ENCODE measurements at regions not wholly inside any gene's neighbourhood (a gene's known extent, or its start where the extent isn't known, plus 50 kb on each side); places are given as distances from the start of the nearest gene placed in this dataset.

DNA sequence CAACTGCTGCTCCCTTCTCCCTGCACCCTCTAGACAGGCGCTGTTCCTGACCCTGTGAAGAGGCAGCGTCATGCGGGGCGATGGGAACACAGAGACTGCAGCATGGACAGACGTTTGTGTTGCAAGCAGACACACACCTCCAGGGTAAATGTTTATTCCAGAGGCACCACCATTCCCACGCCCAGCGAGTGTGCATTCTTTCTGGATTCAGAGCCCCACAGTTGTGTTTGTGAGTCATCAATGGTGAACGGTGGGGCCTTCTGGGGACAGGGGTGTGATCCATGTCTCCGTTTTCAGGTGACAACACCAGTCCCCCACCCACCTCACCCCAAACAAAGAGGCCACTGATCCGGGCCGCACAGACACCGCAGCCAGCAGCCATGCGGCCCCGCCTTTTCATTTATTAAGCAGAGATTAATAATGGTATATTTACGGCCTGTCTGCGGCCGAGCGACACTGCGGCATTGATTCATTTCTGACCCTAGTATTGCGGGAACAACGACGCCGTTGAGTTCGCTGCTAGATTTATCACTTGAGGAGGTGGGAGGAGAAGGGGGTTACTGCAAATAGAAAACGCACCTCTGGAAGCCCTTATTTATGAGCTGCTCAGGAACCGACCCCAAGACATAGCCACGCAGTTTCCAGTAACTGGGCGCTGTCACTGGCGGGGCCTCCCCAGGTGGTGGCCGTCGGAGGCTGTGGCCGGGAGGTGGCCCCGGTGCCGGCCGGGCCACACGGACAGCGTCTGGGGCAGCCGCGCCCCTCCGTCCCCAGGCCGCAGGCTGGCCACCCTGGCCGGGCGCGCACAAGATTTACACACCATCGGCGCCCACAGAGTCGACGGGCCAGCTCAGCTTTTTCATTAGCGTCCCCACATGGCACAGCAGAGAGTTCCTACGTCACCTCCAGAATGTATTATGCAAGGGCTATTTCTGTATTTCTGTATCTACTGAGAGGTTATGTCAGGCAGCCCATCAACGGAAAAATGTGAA lies 367.6 kb downstream of the THBS2 start:
- peaks cover 6% of the 10 kb centered on the region for H3K9me3 Mint-ChIP-seq (ENCODE audit: unreplicated experiment)
- peaks cover 4% of the 10 kb centered on the region for H3K36me3 Mint-ChIP-seq (ENCODE audit: unreplicated experiment)
- TF ChIP-seq, protein P1, sequence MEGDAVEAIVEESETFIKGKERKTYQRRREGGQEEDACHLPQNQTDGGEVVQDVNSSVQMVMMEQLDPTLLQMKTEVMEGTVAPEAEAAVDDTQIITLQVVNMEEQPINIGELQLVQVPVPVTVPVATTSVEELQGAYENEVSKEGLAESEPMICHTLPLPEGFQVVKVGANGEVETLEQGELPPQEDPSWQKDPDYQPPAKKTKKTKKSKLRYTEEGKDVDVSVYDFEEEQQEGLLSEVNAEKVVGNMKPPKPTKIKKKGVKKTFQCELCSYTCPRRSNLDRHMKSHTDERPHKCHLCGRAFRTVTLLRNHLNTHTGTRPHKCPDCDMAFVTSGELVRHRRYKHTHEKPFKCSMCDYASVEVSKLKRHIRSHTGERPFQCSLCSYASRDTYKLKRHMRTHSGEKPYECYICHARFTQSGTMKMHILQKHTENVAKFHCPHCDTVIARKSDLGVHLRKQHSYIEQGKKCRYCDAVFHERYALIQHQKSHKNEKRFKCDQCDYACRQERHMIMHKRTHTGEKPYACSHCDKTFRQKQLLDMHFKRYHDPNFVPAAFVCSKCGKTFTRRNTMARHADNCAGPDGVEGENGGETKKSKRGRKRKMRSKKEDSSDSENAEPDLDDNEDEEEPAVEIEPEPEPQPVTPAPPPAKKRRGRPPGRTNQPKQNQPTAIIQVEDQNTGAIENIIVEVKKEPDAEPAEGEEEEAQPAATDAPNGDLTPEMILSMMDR (IDR thresholded peaks at IDR 0.05; ENCODE audit: partially characterized antibody, unreplicated experiment), result no peak
- H3K4me1 Mint-ChIP-seq (ENCODE audit: low read depth, unreplicated experiment), result no peaks in the 10 kb centered on the region
- H3K27ac Mint-ChIP-seq (ENCODE audit: unreplicated experiment), result no peak overlapping the region
- DNase-seq, result no peak
- no peak overlapping the region for H3K4me3 Mint-ChIP-seq (ENCODE audit: unreplicated experiment)
- peaks cover 9% of the 10 kb centered on the region for H3K27me3 Mint-ChIP-seq (ENCODE audit: unreplicated experiment)

DNA sequence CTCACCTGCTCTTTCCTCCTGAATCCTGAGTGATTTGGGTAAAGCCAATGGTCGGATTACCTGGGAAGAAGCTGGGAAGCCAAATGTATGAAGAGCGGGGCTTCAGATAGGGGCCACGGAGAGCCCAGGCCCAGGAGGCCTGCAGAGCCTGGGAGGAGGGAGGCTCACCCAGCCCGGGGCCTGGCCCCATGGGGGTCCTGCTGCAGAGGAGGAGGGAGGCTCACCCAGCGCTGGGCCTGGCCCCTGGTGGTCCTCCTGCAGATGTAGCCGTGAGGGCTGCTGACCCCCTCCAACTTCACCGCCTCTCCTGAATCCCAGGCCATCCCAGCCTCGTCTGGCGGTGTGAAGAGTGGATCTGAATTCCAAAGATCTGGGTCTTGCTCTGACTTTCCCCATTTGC lies 368.4 kb downstream of the THBS2 start:
- Mint-ChIP-seq H3K4me1 (ENCODE audit: low read depth, unreplicated experiment) (no peaks in the 10 kb centered on the region), H3K27me3 (ENCODE audit: unreplicated experiment) (peaks cover 9% of the 10 kb centered on the region), H3K36me3 (ENCODE audit: unreplicated experiment) (peaks cover 4% of the 10 kb centered on the region), H3K9me3 (ENCODE audit: unreplicated experiment) (peaks cover 6% of the 10 kb centered on the region), H3K27ac (ENCODE audit: unreplicated experiment) (no peak overlapping the region), H3K4me3 (ENCODE audit: unreplicated experiment) (no peak overlapping the region)
- TF ChIP-seq, protein P1 (IDR thresholded peaks at IDR 0.05; ENCODE audit: partially characterized antibody, unreplicated experiment), result no peak
- no peak for DNase-seq

DNA sequence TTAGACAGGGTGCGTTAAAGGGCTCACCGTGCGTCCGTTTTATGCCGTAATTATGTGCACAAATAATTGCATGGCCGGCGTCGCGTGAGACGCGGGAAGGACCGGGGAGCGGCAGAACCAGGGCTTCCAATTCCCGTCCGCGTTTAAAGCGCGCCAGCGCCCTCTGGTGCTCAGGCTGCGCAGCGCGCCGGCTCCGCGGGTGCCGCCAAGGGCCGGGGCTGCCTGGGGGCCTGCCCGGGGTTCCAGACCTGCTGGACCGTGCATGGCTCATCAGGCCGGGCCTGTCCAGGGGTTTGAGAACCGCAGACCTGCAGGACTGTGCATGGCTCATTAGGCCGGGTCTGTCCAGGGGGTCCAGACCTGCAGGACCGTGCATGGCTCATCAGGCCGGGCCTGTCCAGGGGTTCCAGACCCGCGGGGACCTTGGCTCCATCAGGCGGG lies 369.0 kb downstream of the THBS2 start:
- H3K4me3 Mint-ChIP-seq (ENCODE audit: unreplicated experiment), result no peak overlapping the region
- H3K27me3 Mint-ChIP-seq (ENCODE audit: unreplicated experiment), result peaks cover 7% of the 10 kb centered on the region
- peaks cover 4% of the 10 kb centered on the region for H3K36me3 Mint-ChIP-seq (ENCODE audit: unreplicated experiment)
- peaks cover 6% of the 10 kb centered on the region for H3K9me3 Mint-ChIP-seq (ENCODE audit: unreplicated experiment)
- peak; percentile 86 for DNase-seq
- no peak overlapping the region for H3K27ac Mint-ChIP-seq (ENCODE audit: unreplicated experiment)
- no peaks in the 10 kb centered on the region for H3K4me1 Mint-ChIP-seq (ENCODE audit: low read depth, unreplicated experiment)
- TF ChIP-seq, protein P1 (IDR thresholded peaks at IDR 0.05; ENCODE audit: partially characterized antibody, unreplicated experiment), result peak; percentile 96

GRCh38 chr6:168884050-168884645 lies 369.5 kb downstream of the THBS2 start:
- no peak overlapping the region for H3K4me3 Mint-ChIP-seq (ENCODE audit: unreplicated experiment)
- TF ChIP-seq, protein P1 (IDR thresholded peaks at IDR 0.05; ENCODE audit: partially characterized antibody, unreplicated experiment), result no peak
- H3K4me1 Mint-ChIP-seq (ENCODE audit: low read depth, unreplicated experiment), result no peaks in the 10 kb centered on the region
- H3K9me3 Mint-ChIP-seq (ENCODE audit: unreplicated experiment), result peaks cover 6% of the 10 kb centered on the region
- peaks cover 4% of the 10 kb centered on the region for H3K36me3 Mint-ChIP-seq (ENCODE audit: unreplicated experiment)
- no peak overlapping the region for H3K27ac Mint-ChIP-seq (ENCODE audit: unreplicated experiment)
- DNase-seq, result no peak
- H3K27me3 Mint-ChIP-seq (ENCODE audit: unreplicated experiment), result peaks cover 7% of the 10 kb centered on the region
